H9 (cell line): ENCODE measurements at regions not wholly inside any gene's neighbourhood (a gene's known extent, or its start where the extent isn't known, plus 50 kb on each side); places are given as distances from the start of the nearest gene placed in this dataset.

ENCODE experiments used
- DNase-seq: peaks from one replicate; pipeline ENCODE4 v3.0.0-alpha.2; 2017
- H2AFZ ChIP-seq: one replicate; pipeline ENCODE4 v1.6.1; 2013; ENCODE audit warnings: mild to moderate bottlenecking, low read length, control low read depth, moderate library complexity
- H2AK5ac ChIP-seq: 2 replicates; pipeline ENCODE4 v1.6.1; 2013; ENCODE audit warnings: low read length, control low read depth, mixed read lengths; ENCODE audit not compliant: insufficient read length
- H2BK120ac ChIP-seq: one replicate; pipeline ENCODE4 v1.6.1; 2013; ENCODE audit warnings: low read depth, mild to moderate bottlenecking, low read length, control low read depth, inconsistent platforms; ENCODE audit not compliant: poor library complexity, severe bottlenecking
- H2BK12ac ChIP-seq: 2 replicates; pipeline ENCODE4 v1.6.1; 2013; ENCODE audit warnings: low read length, control low read depth, mixed read lengths, low read depth; ENCODE audit not compliant: insufficient read length
- H2BK15ac ChIP-seq: 2 replicates; pipeline ENCODE4 v1.6.1; 2013; ENCODE audit warnings: low read depth, low read length, control low read depth
- H2BK20ac ChIP-seq: one replicate; pipeline ENCODE4 v1.6.1; 2013; ENCODE audit warnings: low read depth, mild to moderate bottlenecking, low read length, control low read depth, inconsistent platforms; ENCODE audit not compliant: poor library complexity, severe bottlenecking
- H2BK5ac ChIP-seq: 2 replicates; pipeline ENCODE4 v1.6.1; 2013; ENCODE audit warnings: low read length, control low read depth, mixed read lengths; ENCODE audit not compliant: insufficient read length
- H3K14ac ChIP-seq: 2 replicates; pipeline ENCODE4 v1.6.1; 2013; ENCODE audit warnings: low read length, control low read depth; ENCODE audit not compliant: insufficient read depth
- H3K18ac ChIP-seq: 2 replicates; pipeline ENCODE4 v1.6.1; 2013; ENCODE audit warnings: low read depth, mild to moderate bottlenecking, mixed read lengths, low read length, control low read depth; ENCODE audit not compliant: insufficient read length
- H3K23ac ChIP-seq: 2 replicates; pipeline ENCODE4 v1.6.1; 2013; ENCODE audit warnings: low read length, control low read depth, mixed read lengths, low read depth; ENCODE audit not compliant: insufficient read length
- H3K23me2 ChIP-seq: 2 replicates; pipeline ENCODE4 v1.6.1; 2013; ENCODE audit warnings: low read depth, mild to moderate bottlenecking, mixed read lengths, low read length, control low read depth; ENCODE audit not compliant: insufficient read length, poor library complexity, severe bottlenecking
- H3K27ac ChIP-seq: 2 replicates; pipeline ENCODE4 v1.5.1; 2013; ENCODE audit warnings: low read length, control low read depth, mixed read lengths, low read depth; ENCODE audit not compliant: insufficient read length
- H3K27me3 ChIP-seq: 2 replicates; pipeline ENCODE4 v1.6.1; 2013; ENCODE audit warnings: low read length, control low read depth, inconsistent platforms; ENCODE audit not compliant: insufficient read depth
- H3K4ac ChIP-seq: 2 replicates; pipeline ENCODE4 v1.6.1; 2013; ENCODE audit warnings: low read depth, mild to moderate bottlenecking, control low read depth, inconsistent platforms, low read length, moderate library complexity
- H3K4me1 ChIP-seq: 2 replicates; pipeline ENCODE4 v1.6.1; 2013; ENCODE audit warnings: low read length, control low read depth, inconsistent platforms; ENCODE audit not compliant: insufficient read depth
- H3K4me2 ChIP-seq: 2 replicates; pipeline ENCODE4 v1.6.1; 2013; ENCODE audit warnings: low read length, control low read depth, mixed read lengths; ENCODE audit not compliant: insufficient read length, insufficient read depth
- H3K56ac ChIP-seq: 2 replicates; pipeline ENCODE4 v1.6.1; 2013; ENCODE audit warnings: low read depth, mild to moderate bottlenecking, mixed read lengths, low read length, control low read depth; ENCODE audit not compliant: insufficient read length
- H3K79me1 ChIP-seq: 2 replicates; pipeline ENCODE4 v1.6.1; 2013; ENCODE audit warnings: low read depth, mild to moderate bottlenecking, moderate library complexity, low read length, control low read depth, inconsistent platforms; ENCODE audit not compliant: insufficient read depth, poor library complexity, severe bottlenecking
- H3K79me2 ChIP-seq: 2 replicates; pipeline ENCODE4 v1.6.1; 2013; ENCODE audit warnings: low read length, control low read depth, inconsistent platforms; ENCODE audit not compliant: insufficient read depth
- H3K9ac ChIP-seq: 2 replicates; pipeline ENCODE4 v1.6.1; 2013; ENCODE audit warnings: low read length, control low read depth, mixed read lengths; ENCODE audit not compliant: insufficient read length; ENCODE audit errors: extremely low read depth
- H3K9me3 ChIP-seq: one replicate; pipeline ENCODE4 v1.6.1; 2013; ENCODE audit warnings: low read depth, low read length, inconsistent platforms; ENCODE audit not compliant: control insufficient read depth
- H3T11ph ChIP-seq: one replicate; pipeline ENCODE4 v1.6.1; 2013; ENCODE audit warnings: mild to moderate bottlenecking, low read length, control low read depth, inconsistent platforms
- H4K20me1 ChIP-seq: one replicate; pipeline ENCODE4 v1.6.1; 2013; ENCODE audit not compliant: control insufficient read depth, insufficient read length, insufficient read depth
- H4K5ac ChIP-seq: 2 replicates; pipeline ENCODE4 v1.6.1; 2013; ENCODE audit warnings: low read depth, mild to moderate bottlenecking, mixed read lengths, low read length, control low read depth; ENCODE audit not compliant: insufficient read length
- H4K8ac ChIP-seq: replicated peaks from 2 replicates; pipeline ENCODE4 v1.6.1; 2013; ENCODE audit warnings: low read length, control low read depth, mixed read lengths, low read depth; ENCODE audit not compliant: insufficient read length
- H4K91ac ChIP-seq: 2 replicates; pipeline ENCODE4 v1.6.1; 2013; ENCODE audit warnings: low read depth, mild to moderate bottlenecking, moderate library complexity, mixed read lengths, low read length, control low read depth; ENCODE audit not compliant: insufficient read length
- H3K27ac Mint-ChIP-seq, 3 experiments: 2 replicates in 2 of 3; 3 replicates in 1 of 3; pipeline ENCODE4 v1.8.0; 2020 to 2021; ENCODE audit warnings: mixed read lengths in 3 of 3, mild to moderate bottlenecking in 1 of 3, moderate library complexity in 1 of 3
- H3K27me3 Mint-ChIP-seq: 2 replicates; pipeline ENCODE4 v1.8.0; 2021; ENCODE audit warnings: low read depth, mild to moderate bottlenecking, moderate library complexity, mixed read lengths
- H3K36me3 Mint-ChIP-seq, 3 experiments: 2 replicates in 2 of 3; 3 replicates in 1 of 3; pipeline ENCODE4 v1.8.0; 2020 to 2021; ENCODE audit warnings: low read depth in 3 of 3, mixed read lengths in 3 of 3; ENCODE audit not compliant: insufficient read depth in 1 of 3
- H3K4me1 Mint-ChIP-seq, 2 experiments: 2 replicates each; pipeline ENCODE4 v1.8.0; 2020; ENCODE audit warnings: mixed read lengths in 2 of 2
- H3K4me3 Mint-ChIP-seq, 2 experiments: 2 replicates in 1 of 2; 3 replicates in 1 of 2; pipeline ENCODE4 v1.8.0; 2020 to 2021; ENCODE audit warnings: mild to moderate bottlenecking in 2 of 2, mixed read lengths in 2 of 2, moderate library complexity in 1 of 2
- H3K9me3 Mint-ChIP-seq, 2 experiments: 2 replicates in 1 of 2; 3 replicates in 1 of 2; pipeline ENCODE4 v1.8.0; 2020; ENCODE audit warnings: mild to moderate bottlenecking in 2 of 2, mixed read lengths in 2 of 2, moderate library complexity in 1 of 2
- WGBS: extraction: QIAGEN DNeasy Blood & Tissue Kit; methylation state at CpG from one replicate; pipeline ENCODE4 v1.1.7; 2013; ENCODE audit warnings: missing lambda C conversion rate, low lambda C conversion rate, mixed read lengths; ENCODE audit not compliant: insufficient read length; ENCODE audit errors: extremely low coverage; 5-methylcytosine and 5-hydroxymethylcytosine counted together
- TF ChIP-seq, protein P1 (sequence below): fragments of 200-600 bp; sonication (generic); conservative IDR thresholded peaks from 3 replicates; pipeline ENCODE4 v1.8.0; 2021; ENCODE audit warnings: antibody characterized with exemption, mild to moderate bottlenecking

DNA sequence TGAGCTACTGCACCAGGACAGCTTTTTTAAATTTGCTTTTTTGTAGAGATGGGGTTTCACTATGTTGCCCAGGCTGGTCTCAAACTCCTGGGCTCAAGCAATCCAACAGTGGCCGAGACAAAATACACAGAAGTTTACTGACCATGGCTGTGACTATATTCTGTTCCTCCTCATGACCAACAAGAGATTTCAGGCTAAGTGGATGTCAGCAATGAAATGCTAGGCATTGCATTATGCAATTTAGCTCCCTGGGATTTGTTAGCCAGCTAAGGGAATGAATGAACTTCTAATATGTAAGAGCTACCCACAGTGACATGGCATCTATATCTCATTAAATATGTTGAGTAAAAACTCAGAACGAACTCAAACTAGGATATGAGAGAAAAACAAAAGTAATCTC lies 81.9 kb upstream of the MBOAT2 start:
- Histone ChIP-seq H2BK15ac (no peak overlapping the region), H3K23ac (no peak overlapping the region), H2BK20ac (no peak overlapping the region), H3K4me2 (no peak overlapping the region), H3K18ac (no peak overlapping the region), H3K27ac (no peak overlapping the region), H2BK5ac (no peak overlapping the region), H2AK5ac (no peak overlapping the region), H3K4me1 (no peaks in the 10 kb centered on the region), H3K23me2 (no peaks in the 10 kb centered on the region), H2BK120ac (no peak overlapping the region), H3K27me3 (no peaks in the 10 kb centered on the region), H4K8ac (no peak overlapping the region), H4K20me1 (no peaks in the 10 kb centered on the region), H3K9me3 (peaks cover 4% of the 10 kb centered on the region), H3K56ac (no peak overlapping the region), H3K14ac (no peak overlapping the region), H3K4ac (no peak overlapping the region), H3K79me1 (no peaks in the 10 kb centered on the region), H3T11ph (no peak overlapping the region), H4K5ac (no peak overlapping the region), H3K9ac (no peak overlapping the region), H3K79me2 (no peaks in the 10 kb centered on the region), H2BK12ac (no peak overlapping the region), H2AFZ (no peak overlapping the region), H4K91ac (no peak overlapping the region)
- H3K4me3 Mint-ChIP-seq: no peak overlapping the region
- no CpG with 5 or more reads among the region's 2 CpGs for WGBS
- H3K36me3 Mint-ChIP-seq: peaks cover 0 to 16% (median 7%) of the 10 kb centered on the region in 3 experiments; a peak in 6 of 7 replicates
- H3K27me3 Mint-ChIP-seq: peaks cover 2% of the 10 kb centered on the region
- DNase-seq: no peak
- H3K27ac Mint-ChIP-seq: no peak overlapping the region
- peaks cover 6 to 10% of the 10 kb centered on the region in 2 experiments for H3K4me1 Mint-ChIP-seq
- H3K9me3 Mint-ChIP-seq: peaks cover 16 to 19% of the 10 kb centered on the region in 2 experiments
- TF ChIP-seq, protein P1, sequence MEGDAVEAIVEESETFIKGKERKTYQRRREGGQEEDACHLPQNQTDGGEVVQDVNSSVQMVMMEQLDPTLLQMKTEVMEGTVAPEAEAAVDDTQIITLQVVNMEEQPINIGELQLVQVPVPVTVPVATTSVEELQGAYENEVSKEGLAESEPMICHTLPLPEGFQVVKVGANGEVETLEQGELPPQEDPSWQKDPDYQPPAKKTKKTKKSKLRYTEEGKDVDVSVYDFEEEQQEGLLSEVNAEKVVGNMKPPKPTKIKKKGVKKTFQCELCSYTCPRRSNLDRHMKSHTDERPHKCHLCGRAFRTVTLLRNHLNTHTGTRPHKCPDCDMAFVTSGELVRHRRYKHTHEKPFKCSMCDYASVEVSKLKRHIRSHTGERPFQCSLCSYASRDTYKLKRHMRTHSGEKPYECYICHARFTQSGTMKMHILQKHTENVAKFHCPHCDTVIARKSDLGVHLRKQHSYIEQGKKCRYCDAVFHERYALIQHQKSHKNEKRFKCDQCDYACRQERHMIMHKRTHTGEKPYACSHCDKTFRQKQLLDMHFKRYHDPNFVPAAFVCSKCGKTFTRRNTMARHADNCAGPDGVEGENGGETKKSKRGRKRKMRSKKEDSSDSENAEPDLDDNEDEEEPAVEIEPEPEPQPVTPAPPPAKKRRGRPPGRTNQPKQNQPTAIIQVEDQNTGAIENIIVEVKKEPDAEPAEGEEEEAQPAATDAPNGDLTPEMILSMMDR: no peak
